ENCODE measurements at regions not wholly inside any gene's neighbourhood (a gene's known extent, or its start where the extent isn't known, plus 50 kb on each side); places are given as distances from the start of the nearest gene placed in this dataset.

- H2AFZ ChIP-seq (ENCODE audit: low read depth, low read length) = no peak overlapping the region
- no peaks in the 10 kb centered on the region for H3K36me3 ChIP-seq (ENCODE audit: insufficient read depth, low read length)
- H3K9me2 ChIP-seq (ENCODE audit: insufficient read depth, low read length) = no peaks in the 10 kb centered on the region
- no peaks in the 10 kb centered on the region for H3K27me3 ChIP-seq (ENCODE audit: insufficient read depth, low read depth, low read length)
- H3K79me2 ChIP-seq (replicated peaks; ENCODE audit: insufficient read depth, low read length) = no peaks in the 10 kb centered on the region
- H3K4me3 ChIP-seq (ENCODE audit: low read length) = no peak overlapping the region
- no peak overlapping the region for H3K27ac ChIP-seq (ENCODE audit: low read length)
- H3F3A ChIP-seq (ENCODE audit: insufficient read depth, low read length, poor library complexity, severe bottlenecking) = no peaks in the 10 kb centered on the region
- H3K4me2 ChIP-seq (ENCODE audit: low read length) = no peak overlapping the region
- TF ChIP-seq EZH2 (IDR thresholded peaks at IDR 0.05; ENCODE audit: borderline replicate concordance, insufficient read depth, low read length, poor library complexity, severe bottlenecking) (no peak), TAF1 (IDR thresholded peaks at IDR 0.05; ENCODE audit: low read depth) (no peak), SMC3 (conservative IDR thresholded peaks at IDR 0.05; ENCODE audit: poor library complexity) (no peak), CTCF (IDR thresholded peaks at IDR 0.05; ENCODE audit: poor library complexity, severe bottlenecking) (no peak), EP300 (conservative IDR thresholded peaks at IDR 0.05; ENCODE audit: poor library complexity, severe bottlenecking) (no peak), MXI1 (conservative IDR thresholded peaks at IDR 0.05; ENCODE audit: poor library complexity, severe bottlenecking) (no peak), POLR2AphosphoS5 (IDR thresholded peaks at IDR 0.05) (no peak), REST (IDR thresholded peaks at IDR 0.05; ENCODE audit: borderline replicate concordance) (no peak), RAD21 (conservative IDR thresholded peaks at IDR 0.05) (no peak)
- no peaks in the 10 kb centered on the region for H4K20me1 ChIP-seq (ENCODE audit: insufficient read depth)
- H3K9ac ChIP-seq (ENCODE audit: low read length) = no peak overlapping the region
- no peaks in the 10 kb centered on the region for H3K9me3 ChIP-seq (ENCODE audit: low read length)
Measured at GRCh38 chr7:54857294-54857693, 98.3 kb upstream of the SEC61G start.

- no peak overlapping the region for H3K9ac ChIP-seq (ENCODE audit: low read length)
- no peak overlapping the region for H2AFZ ChIP-seq (ENCODE audit: low read depth, low read length)
- H3K4me2 ChIP-seq (ENCODE audit: low read length) = no peak overlapping the region
- H3K27me3 ChIP-seq (ENCODE audit: insufficient read depth, low read depth, low read length) = no peaks in the 10 kb centered on the region
- TF ChIP-seq REST (IDR thresholded peaks at IDR 0.05; ENCODE audit: borderline replicate concordance) (no peak), TAF1 (IDR thresholded peaks at IDR 0.05; ENCODE audit: low read depth) (no peak), CTCF (IDR thresholded peaks at IDR 0.05; ENCODE audit: poor library complexity, severe bottlenecking) (no peak), RAD21 (conservative IDR thresholded peaks at IDR 0.05) (no peak), MXI1 (conservative IDR thresholded peaks at IDR 0.05; ENCODE audit: poor library complexity, severe bottlenecking) (no peak), EZH2 (IDR thresholded peaks at IDR 0.05; ENCODE audit: borderline replicate concordance, insufficient read depth, low read length, poor library complexity, severe bottlenecking) (no peak), SMC3 (conservative IDR thresholded peaks at IDR 0.05; ENCODE audit: poor library complexity) (no peak), EP300 (conservative IDR thresholded peaks at IDR 0.05; ENCODE audit: poor library complexity, severe bottlenecking) (no peak), POLR2AphosphoS5 (IDR thresholded peaks at IDR 0.05) (no peak)
- H3K79me2 ChIP-seq (replicated peaks; ENCODE audit: insufficient read depth, low read length) = no peaks in the 10 kb centered on the region
- H4K20me1 ChIP-seq (ENCODE audit: insufficient read depth) = no peaks in the 10 kb centered on the region
- H3K4me3 ChIP-seq (ENCODE audit: low read length) = no peak overlapping the region
- H3K9me3 ChIP-seq (ENCODE audit: low read length) = no peaks in the 10 kb centered on the region
- no peaks in the 10 kb centered on the region for H3K9me2 ChIP-seq (ENCODE audit: insufficient read depth, low read length)
- no peaks in the 10 kb centered on the region for H3K36me3 ChIP-seq (ENCODE audit: insufficient read depth, low read length)
- H3F3A ChIP-seq (ENCODE audit: insufficient read depth, low read length, poor library complexity, severe bottlenecking) = no peaks in the 10 kb centered on the region
- no peak overlapping the region for H3K27ac ChIP-seq (ENCODE audit: low read length)
Measured at GRCh38 chr7:54858008-54858692, 99.1 kb upstream of the SEC61G start.
